GF-D8 (cell line): ENCODE measurements at regions not wholly inside any gene's neighbourhood (a gene's known extent, or its start where the extent isn't known, plus 50 kb on each side); places are given as distances from the start of the nearest gene placed in this dataset.

Experiments
- DNase-seq: peaks from one replicate; lab custom pipeline; 2025; lab: John Stamatoyannopoulos, UW

DNA sequence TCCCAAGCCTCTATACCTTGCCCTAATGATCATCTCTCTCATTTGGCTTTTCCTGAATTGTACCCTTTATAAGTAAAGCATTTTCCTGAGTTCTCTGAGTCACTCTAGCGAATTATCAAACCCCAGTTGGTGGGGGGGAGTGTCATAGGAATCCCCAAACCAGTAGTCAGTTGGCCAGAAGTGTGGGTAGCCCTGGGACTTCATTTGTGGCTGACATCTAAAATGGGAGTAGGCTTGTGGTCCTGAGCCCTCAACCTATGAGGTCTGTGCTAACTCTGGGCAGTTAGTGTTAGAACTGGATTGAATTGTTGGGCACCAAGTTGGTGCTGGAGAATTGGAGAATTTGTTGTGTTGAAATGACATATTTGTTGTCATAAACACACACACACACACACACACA lies 91.3 kb downstream of the BBS10 start:
- DNase-seq, result no peak

DNA sequence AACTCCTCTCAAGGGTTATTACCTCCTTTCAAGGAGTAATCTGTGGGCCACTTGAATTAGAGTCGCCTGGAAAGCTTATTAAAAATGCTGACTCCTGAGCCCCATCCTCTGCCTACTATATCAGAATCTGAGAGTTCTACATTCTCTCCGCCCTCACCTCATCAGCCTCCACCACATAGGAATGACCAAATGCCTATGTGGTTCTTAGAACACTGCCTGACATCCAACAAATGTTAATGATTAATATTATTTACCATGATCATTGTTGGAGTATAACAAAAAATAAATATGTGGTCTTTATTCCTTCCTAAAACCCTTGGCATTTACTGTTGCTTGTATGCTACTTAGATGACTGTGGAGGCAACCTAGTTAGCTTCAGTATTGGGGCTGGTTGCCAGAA lies 91.9 kb downstream of the BBS10 start:
- DNase-seq, result no peak

DNA sequence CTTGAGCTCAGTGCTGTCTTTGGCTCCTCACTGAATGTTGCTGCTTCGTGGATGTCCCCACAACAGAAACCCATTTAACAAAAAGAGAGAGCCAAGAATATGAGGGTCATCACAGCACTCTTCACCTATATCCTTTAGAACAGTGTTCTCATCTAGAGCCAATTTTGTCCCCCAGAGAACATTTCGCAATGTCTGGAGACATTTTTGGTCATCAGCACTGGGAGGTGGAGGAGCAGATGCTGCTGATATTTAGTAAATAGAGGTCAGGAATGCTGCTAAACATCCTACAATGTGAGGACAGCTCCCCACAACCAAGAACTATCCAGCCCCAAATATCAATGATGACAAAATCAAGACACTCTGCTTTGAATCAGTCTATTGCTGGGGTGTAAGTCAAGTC lies 92.5 kb downstream of the BBS10 start:
- DNase-seq, result no peak

DNA sequence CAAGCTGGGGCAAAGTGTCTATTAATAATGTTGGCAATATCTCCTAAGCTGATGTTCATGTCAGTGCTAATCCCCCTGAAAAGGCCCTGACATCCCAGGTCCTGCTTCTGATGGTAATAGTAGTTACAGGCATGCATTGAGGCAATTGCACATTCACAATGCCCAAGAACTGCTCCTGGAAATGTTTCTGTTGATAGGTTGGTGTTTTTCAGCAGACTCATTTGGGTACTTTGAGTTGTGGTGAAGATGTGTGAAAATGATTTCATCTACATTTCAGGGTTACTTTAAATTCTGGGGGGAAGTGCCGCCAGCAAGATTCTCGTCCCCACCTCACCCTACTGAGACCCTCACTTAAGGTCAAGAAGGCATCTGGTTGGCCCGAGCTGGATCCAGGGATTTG lies 92.9 kb downstream of the BBS10 start:
- no peak for DNase-seq

DNA sequence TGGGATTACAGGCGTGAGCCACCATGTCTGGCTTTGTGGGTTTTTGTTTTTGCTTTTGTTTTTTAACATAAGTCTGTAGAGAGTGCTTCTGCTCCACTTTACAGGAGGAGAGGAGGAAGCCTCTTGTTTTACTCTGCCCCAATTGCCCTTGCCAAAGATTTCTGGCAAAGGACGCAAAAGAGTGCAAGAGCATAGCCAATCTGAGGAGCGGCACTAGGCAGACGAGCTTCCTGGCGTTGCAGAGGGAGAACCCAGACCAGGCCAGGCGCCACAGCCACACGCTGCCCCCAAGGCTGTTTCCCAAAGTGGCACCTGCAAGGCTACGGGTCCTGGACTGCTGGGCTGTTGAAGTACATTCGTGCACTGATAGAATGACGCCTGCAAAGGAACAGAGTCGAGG lies 96.2 kb downstream of the BBS10 start:
- DNase-seq, result no peak

DNA sequence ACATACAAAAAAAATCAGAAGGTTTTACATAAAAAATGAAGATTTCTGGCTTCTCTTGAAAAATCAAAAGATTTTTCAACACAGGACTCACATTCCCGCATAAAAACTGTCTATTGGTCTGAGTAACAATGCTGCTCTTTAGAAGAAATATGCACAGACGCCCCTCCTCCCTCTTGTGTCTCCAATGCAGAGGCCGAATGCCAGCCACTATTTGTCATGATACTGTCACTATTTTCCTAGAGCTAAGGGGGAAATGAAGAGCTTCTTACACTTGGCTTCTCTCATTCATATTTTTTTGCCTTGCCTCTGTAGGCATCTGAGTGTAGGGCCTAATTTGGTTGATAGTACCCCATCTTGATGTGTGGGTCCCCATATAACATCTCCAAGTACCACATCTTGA lies 98.0 kb downstream of the BBS10 start:
- no peak for DNase-seq

DNA sequence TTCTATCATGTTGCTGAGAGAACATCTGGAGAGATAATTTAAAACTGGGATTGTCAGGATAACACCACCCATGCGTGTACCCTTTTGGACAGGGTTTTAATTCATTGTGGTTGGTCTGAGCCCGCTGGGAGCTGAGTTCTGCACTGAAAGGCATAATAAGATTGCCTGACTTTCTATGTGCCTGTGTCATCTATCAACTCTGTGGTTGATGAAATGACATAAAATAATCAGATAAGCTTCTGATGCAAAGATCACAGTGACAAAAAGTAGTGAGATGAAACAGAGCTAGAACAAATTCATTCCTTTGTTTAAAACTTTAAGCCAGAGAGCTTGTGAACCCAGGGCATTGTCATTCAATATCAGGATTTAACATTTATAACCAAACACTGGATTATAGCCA lies 98.7 kb downstream of the BBS10 start:
- DNase-seq, result no peak

DNA sequence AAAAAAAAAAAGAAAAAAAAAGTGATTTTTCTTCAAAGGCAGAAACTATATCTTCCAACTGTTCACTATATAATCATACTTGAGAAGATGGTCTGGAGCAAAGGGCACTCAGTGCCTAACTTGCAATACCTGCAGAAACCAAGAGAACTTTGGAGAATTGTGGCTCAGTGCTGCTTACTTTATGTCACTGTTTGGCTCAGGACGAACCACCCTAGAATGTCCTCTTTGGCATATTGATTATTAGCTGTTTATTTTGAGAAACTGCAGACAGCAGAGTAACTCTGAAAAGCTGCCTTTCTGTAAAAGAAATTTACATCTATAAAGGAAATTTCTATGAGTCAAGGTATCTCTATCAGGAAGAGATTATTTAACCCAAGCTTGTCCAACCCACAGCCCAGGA lies 100.2 kb downstream of the BBS10 start:
- DNase-seq, result no peak

DNA sequence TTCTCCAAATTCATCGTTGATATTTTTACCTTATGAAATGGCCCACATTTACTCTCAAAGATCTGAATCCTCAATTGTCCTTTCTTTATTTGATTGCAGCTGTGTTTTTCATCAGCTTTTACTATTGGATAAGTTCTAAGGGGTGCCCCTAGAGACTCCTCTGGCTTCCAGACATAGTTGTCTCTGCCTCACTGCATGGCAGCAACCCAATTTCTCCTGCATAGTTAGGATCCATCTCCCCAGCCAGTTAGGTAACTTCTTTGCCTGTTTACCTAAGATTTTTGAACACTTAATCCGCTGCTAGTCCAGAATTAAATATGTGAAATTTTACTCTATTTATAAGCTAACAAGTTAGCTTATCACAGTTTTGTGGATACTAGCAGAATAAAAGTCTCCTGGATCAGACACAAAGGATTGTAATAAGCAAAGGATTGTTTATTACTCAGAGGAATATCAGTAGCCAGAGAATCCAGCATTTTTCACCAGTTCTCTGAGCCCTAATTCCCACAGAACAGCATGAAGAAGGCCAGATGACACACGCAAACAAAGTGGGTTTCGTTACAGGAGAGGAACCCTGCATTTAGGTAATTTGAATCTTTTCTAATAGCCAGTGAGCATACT lies 101.1 kb downstream of the BBS10 start:
- no peak for DNase-seq

DNA sequence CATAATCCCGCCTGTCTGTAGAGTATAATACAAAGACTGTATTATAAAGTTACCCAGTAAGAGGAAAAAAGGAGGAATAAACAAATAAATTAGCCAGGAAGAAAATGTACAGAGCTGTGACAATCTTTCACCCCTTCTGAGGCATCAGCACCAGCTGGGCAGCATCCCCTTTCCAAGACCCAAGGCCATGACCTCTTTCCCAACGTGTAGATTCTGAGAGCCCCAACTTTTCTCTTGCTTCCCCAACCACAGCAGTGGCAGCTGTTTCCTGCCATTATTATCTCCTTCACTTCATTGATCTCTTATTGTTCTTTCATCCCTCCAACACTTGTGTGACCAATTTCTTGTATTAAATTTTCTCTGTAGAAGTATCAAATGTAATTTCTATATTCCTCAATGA lies 101.6 kb downstream of the BBS10 start:
- DNase-seq, result no peak

DNA sequence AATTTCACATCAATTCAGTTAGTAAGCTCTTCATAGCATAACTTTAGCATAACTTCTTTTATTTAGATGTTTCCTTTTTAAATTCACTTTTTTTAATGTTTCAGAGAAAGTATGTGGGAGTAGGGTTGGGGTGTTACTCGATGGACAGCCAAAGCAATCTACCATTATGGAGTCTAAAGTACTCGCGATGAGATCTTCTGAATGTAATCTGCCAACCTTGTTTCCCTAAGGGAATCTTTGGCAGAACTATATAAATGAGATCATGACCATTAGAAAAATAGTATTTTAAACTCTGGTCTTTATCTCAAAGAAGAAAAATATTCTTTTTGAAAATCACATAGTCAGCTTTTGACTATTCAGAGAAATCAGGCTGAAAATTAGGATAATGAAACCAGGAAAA lies 103.9 kb downstream of the BBS10 start:
- no peak for DNase-seq

DNA sequence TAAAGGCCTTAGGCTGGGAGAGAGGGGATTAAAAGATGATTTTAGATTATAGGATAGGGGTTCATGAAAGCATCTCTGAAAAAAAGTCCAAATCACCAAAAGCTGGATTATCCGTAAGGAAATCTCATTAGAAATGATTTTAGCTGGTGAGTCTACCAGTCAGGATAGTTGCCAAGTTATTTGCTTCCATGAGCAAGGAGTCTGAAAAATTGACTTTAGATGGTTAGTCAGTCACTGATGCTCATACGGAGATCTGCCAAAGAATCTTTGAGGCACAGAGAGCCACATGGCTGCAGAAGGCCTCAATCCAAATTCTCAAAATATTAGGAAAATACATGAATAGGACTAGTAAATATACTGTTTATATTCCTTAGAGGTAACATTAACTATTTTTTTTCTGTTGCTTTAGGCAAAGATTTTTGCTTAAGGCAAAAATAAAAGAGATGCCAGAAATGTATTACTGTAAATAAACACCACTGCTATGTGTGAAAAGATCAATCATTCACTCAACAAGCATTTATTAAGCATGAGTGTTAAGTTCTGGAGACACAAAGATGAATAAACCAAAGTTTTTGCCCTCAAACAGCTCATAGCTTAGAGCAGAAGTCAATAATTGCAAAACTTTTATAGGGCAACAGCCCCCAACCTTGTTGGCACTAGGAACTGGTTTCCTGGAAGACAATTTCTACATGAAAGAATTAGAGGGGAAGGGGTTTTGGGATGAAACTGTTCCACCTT lies 105.2 kb downstream of the BBS10 start:
- no peak for DNase-seq

DNA sequence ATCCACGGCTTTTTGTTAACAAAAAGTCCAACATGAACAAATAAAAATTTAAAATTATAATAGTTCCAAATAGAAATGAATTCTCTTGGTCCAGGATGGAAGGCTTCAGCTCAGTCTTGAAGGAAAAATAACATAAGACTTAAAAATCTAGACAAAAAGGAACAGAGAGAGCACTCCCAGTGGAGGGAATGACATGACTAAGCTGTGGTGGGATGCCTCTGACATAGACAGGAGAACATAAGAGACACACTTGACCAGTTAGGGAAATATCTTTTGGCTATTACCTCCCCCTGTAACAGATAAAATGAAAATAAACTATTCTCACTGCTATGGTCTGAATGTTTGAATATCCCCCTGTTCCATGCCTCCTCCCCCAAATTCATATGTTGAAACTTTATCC lies 106.8 kb downstream of the BBS10 start:
- DNase-seq, result no peak

DNA sequence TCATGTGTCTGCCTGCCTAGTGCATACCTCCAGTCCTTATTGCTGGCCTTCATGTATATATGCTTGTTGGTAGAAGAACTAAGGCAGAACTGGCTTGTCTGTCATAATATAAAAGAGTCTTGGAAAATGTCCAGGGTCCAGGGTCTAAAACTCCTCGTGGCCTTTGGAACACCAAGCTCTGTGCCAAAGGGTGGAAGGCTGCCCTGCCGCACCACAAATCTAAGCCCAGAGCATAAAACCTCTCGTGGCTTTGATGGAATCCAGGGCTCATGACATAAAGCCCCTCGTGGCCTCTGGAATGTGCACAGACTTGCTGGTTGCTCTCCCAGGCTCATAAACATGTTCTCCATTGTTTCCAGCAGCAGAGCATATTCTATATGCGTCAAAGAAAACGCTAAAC lies 107.9 kb downstream of the BBS10 start:
- no peak for DNase-seq

DNA sequence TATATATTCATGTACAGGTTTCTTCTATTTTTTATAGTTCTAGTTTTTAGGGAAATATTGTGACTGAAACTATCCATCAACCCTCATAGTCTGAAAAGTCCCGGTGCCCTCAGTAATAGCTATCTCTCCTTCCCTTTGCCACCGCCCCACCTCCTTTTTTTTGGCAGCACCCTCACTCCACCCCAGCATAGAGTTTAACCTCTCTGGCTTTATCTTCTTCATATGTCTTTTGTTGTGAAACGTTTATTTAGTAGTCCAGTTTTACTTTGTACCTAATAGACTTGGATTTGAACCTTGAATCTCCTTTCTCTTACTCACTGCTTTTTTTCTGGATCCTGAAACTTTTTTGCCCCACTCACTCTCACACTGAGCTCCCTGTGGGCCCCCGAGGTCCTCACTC lies 109.5 kb downstream of the BBS10 start:
- no peak for DNase-seq

DNA sequence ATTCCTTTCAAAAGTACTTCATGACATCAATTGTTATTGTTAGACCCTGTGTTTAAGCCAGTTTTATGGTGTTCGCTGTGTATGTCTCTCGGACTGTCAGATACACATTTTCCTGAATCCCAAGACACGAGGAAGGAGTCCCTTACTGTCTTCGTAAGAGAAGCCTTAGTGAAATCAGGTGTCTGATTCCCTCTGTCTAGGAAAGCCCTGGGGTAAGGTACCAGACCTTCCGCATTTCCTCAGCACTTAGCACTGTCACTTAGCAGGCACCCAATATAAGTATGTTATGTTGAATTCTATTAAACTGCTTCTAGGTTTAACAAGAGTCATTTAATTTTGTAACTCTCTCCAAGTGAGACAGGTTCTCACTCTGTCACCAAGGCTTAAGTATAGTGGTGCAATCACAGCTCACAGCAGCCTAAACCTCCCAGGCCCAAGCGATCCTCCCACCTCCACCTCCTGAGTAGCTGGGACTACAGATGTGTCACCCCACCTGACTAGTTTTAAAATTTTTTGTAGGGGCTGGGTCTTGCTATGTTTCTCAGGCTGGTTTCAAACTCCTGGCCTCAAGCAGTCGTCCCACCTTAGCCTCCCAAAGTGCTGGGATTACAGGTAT lies 111.0 kb downstream of the BBS10 start:
- no peak for DNase-seq

DNA sequence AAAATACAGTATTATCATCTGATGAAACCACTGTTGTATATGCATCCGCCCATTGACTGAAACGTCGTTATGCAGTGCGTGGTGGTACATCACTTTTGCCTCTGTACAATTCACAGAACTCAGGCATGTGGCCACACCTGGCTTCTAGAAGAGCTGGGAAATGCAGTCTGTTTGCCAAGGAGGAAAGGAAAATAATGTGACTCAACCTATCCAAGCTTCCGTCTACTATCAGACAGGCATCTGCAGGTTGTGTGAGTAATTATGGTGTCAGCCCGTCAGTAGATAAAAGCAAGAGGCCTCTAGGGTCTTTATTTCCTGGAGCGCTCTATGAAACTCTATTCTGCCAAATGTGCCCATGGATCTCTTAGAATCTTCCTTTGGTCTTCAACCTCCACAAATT lies 111.6 kb downstream of the BBS10 start:
- no peak for DNase-seq

DNA sequence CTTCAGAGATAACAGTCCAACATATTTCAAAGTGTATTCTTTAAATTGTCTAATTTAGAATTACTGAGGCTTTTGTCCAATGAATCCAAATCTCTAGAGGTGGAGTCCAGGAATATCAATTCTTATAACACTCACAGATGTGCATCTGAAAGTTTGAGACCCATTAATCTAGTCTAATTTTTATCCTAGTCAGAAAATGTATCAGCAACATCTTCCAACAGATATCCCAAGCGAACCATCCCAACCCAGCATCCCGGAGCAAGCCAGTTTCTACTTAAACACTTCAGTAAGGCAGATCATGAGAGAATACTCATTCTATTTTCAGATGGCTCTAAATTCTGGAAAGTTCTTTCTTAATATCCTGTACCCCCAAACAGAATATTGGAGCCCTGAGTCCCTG lies 113.5 kb downstream of the BBS10 start:
- no peak for DNase-seq

DNA sequence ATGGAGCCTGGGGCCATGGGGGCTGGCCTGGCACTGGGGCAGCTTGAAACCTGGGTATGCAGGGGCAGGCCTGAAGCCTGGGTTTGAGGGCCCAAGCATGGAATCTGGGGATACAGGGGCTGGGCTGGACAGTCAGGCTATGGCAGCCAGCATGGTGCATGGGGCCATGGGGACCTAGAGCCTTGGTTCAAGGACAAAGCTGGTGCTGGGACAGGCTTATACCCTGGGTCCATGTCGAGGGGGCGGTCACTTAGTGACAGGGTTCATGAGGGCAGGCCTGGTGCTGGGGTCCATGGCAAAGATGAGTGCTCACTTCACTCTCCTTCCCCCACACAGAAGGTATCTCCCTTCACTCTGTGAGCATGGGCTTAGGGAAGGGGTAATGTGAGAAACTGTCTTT lies 116.2 kb downstream of the BBS10 start:
- no peak for DNase-seq

DNA sequence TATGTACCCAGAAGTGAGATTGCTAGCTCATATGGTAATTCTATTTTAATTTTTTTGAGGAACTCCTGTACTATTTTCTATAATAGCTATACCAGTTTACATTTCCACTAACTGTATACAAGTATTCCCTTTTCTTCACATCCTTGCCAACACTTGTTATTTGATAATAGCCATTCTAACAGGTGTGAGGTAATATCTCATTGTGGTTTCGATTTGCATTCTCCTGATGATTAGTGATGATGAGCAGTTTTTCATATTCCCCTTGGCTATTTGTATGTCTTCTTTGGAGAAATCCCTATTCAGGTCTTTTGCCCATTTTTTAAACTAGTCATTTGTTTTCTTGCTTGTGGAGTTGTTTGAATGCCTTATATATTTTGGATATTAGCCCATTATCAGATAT lies 121.3 kb downstream of the BBS10 start:
- DNase-seq, result no peak

DNA sequence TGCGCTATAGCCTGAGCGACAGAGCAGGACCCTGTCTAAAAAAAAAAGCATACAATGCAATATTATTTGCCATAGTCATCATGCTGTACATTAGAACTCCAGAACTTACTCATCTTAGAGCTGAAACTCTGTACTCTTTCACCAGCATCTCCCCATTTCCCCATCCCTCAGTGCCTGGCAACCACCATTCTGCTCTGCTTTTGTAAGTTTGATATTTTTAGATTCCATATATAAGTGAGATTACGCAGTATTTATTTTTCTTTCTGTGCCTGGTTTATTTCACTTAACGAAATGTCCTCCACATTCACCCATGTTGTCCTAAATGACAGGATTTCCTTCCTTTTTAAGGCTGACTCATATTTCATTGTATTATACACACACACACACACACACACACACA lies 121.8 kb downstream of the BBS10 start:
- no peak for DNase-seq

DNA sequence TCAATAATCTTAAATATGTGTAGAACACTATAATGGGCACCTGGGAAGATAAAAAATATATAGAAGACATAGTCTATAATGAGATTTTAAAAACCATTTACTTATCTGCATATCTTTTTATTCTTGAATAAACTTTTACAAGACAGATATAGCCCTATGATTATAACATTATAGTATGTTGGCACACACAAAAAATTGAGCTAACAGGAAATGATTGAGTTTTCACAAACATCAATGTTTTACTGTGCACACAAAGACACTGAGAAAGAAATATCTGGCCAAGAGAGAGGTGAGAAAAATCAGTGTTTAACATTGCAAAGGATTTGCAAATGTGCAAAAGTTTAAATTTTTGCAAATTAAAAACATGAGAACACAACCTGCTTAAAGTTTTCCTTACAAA lies 124.3 kb downstream of the BBS10 start:
- DNase-seq, result no peak

DNA sequence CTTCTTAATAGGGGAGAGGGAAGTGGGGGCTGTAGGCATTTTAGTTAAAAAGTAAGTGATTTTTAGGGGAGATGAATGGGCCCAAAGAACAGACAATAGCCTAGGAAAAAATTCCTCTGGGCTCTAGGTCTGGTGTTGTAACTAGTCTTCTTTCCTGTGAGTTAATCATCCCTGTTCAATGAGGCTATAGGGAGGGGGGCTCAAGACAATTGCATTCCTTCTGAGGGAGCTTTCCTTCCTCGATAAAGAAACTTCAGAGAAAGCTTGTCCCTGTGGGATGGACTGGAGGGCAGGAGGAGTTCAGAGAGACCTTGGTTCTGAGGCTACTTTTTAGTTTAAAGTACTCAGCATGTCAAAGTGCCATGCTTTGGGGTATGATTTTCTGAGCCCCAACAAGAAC lies 127.2 kb downstream of the BBS10 start:
- no peak for DNase-seq

DNA sequence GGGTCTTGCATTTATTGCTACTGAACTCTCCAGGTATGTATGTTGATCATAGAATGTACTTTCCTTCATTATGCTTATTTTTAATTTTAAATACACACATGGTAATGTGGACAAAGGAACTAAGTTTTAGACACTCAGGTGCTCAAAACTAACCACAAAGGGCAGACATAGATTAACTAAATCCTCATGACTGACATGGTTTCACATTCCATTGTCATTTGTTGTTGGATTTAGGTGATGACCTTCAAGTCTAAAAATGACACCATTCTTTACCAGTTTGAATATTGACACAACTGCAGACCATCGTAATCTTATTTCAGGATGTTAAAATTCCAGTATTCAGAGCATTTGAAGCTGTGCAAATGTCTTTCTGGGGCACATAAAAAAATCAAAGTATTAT lies 128.4 kb downstream of the BBS10 start:
- DNase-seq, result no peak
